BJ (cell line): ENCODE measurements at regions not wholly inside any gene's neighbourhood (a gene's known extent, or its start where the extent isn't known, plus 50 kb on each side); places are given as distances from the start of the nearest gene placed in this dataset.

Source experiments
- CTCF ChIA-PET: fragments of 350-600 bp; formaldehyde crosslinking; extraction: SDS; loops from one replicate; lab custom pipeline; 2021; ENCODE audit warnings: antibody characterized with exemption, inconsistent platforms; lab: Yijun Ruan, JAX
- POLR2A ChIA-PET: fragments of 300-600 bp; sonication (Branson Sonifier 250); formaldehyde crosslinking; extraction: SDS; loops from one replicate; lab custom pipeline; 2021; ENCODE audit warnings: antibody characterized with exemption; lab: Charles Lee
- DNase-seq: peaks from one replicate; pipeline ENCODE4 v3.0.0-alpha.2; 2011; ENCODE audit warnings: low read depth
- H3K27me3 ChIP-seq: 2 replicates; pipeline ENCODE4 v1.6.0; 2011; ENCODE audit warnings: low read length; ENCODE audit not compliant: control insufficient read depth, insufficient read depth
- H3K36me3 ChIP-seq: 2 replicates; pipeline ENCODE4 v1.5.1; 2011; ENCODE audit warnings: low read length; ENCODE audit not compliant: control insufficient read depth, insufficient read depth
- H3K4me3 ChIP-seq: 2 replicates; pipeline ENCODE4 v1.5.1; 2011; ENCODE audit warnings: low read depth, mild to moderate bottlenecking, control low read depth, low read length
- CTCF ChIP-seq: IDR thresholded peaks from 2 replicates; pipeline ENCODE4 v1.5.1; 2011; ENCODE audit warnings: low read depth, mild to moderate bottlenecking, control low read depth, inconsistent platforms, low read length, moderate library complexity; ENCODE audit not compliant: insufficient read depth

- ChIA-PET CTCF (interaction anchor here (0.9 to 1.1 kb wide), 2 partner anchors 9 to 13 kb away, joined by 3 read pairs; no protein-coding TSS in a partner anchor), POLR2A (no interaction called here)
- Histone ChIP-seq H3K27me3 (no peaks in the 10 kb centered on the region), H3K36me3 (no peaks in the 10 kb centered on the region), H3K4me3 (no peak overlapping the region)
- DNase-seq = no peak
- no peak for TF ChIP-seq CTCF
These were observed 106.5 kb upstream of the PLXNC1 start for GRCh38 chr12:94041850-94042249.

GRCh38 chr12:94042321-94042720 lies 106.1 kb upstream of the PLXNC1 start:
- ChIA-PET CTCF (interaction anchor here (0.9 to 1.1 kb wide), 2 partner anchors 10 to 14 kb away, joined by 3 read pairs; no protein-coding TSS in a partner anchor), POLR2A (no interaction called here)
- H3K27me3 ChIP-seq = no peaks in the 10 kb centered on the region
- TF ChIP-seq CTCF = no peak
- H3K36me3 ChIP-seq = no peaks in the 10 kb centered on the region
- DNase-seq = no peak
- H3K4me3 ChIP-seq = no peak overlapping the region

DNA sequence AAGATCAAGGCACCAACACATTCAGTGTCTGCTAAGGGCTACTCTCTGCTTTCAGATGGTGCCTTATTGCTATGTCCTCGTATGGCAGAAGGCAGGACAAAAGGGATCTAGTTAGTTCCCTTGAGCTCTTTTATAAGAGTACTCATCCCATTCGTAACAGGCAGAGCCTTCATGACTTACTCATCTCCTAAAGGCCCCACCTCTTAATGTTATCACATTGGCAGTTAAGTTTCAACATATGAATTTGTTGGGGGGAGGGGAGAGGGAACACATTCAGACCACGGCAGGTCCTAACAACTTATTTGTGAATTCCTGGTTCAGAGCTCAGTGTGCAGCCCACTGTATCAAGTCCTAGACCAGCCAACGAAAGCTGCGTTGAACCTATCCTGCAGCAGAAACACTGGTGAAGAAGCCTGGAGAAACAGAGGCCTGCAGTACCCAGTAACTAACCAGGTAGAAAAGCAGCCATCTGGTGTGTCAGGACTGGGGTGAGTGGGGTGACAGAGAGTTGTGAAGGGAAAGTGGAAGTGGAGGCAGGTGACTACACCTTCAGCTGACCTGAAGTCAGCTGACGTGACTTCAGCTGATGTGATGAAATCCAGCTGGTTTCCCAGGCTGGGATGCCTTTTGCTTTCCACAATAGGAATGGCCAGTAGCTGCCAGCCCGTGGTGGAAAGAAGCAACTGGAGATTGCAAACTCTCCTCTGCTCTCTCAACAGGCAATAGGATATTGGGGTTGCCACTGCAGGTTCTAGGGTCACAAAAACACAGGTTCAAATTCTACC lies 101.6 kb upstream of the PLXNC1 start:
- no peak for DNase-seq

GRCh38 chr12:94047781-94048567 lies 100.4 kb upstream of the PLXNC1 start:
- Histone ChIP-seq H3K4me3 (no peak overlapping the region), H3K27me3 (no peaks in the 10 kb centered on the region), H3K36me3 (no peaks in the 10 kb centered on the region)
- DNase-seq = no peak
- POLR2A ChIA-PET = no interaction called here
- CTCF ChIA-PET = no interaction called here
- TF ChIP-seq CTCF = no peak

More for the DNA sequence above, 101.6 kb upstream of the PLXNC1 start:
- Histone ChIP-seq H3K4me3 (no peak overlapping the region), H3K27me3 (no peaks in the 10 kb centered on the region), H3K36me3 (no peaks in the 10 kb centered on the region)
- ChIA-PET POLR2A (interaction anchor here (0.6 kb wide), 1 partner anchor 11 kb away, joined by 8 read pairs; no protein-coding TSS in a partner anchor), CTCF (no interaction called here)
- TF ChIP-seq CTCF = no peak

GRCh38 chr12:94048757-94049156 lies 99.6 kb upstream of the PLXNC1 start:
- H3K27me3 ChIP-seq = no peaks in the 10 kb centered on the region
- no peak for TF ChIP-seq CTCF
- CTCF ChIA-PET = no interaction called here
- no peak for DNase-seq
- no peak overlapping the region for H3K4me3 ChIP-seq
- POLR2A ChIA-PET = no interaction called here
- H3K36me3 ChIP-seq = no peaks in the 10 kb centered on the region
